ENCODE measurements at regions not wholly inside any gene's neighbourhood (a gene's known extent, or its start where the extent isn't known, plus 50 kb on each side); places are given as distances from the start of the nearest gene placed in this dataset.
"Not testable (repeated sequence)": the region's sequence is repeated elsewhere in the genome, so short reads cannot be mapped to it uniquely, and the experiment has no call there.

DNA sequence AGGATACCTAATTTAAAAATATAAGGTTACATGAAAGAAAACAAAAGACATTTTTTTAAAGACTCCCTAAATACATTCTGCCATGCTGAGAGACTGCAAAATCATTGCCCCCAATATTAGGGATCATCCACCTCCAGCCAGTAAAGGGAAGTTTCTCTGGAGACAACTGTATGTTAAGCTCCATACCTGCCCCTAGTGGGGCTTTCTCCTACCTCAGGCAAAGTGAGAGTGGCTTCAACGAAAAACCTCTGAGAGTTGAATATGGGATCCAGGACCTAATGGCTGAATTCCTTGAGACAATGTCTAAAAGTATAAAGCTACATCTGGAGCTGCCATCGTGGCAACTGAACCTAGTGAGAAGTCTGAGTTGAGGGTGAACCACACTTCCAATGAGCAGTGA is 248.1 kb upstream of the FIGN start:
- H3K4me1 ChIP-seq, result no peaks in the 10 kb centered on the region
- no peaks in the 10 kb centered on the region for H3K27me3 ChIP-seq
- no peaks in the 10 kb centered on the region for H3K36me3 ChIP-seq
- no peak overlapping the region for H3K4me3 ChIP-seq
- no peaks in the 10 kb centered on the region for H3K9me3 ChIP-seq (replicated peaks)
- DNase-seq, result no peak
- H3K27ac ChIP-seq, result no peak overlapping the region

- no peaks in the 10 kb centered on the region for H3K36me3 ChIP-seq
- no peak overlapping the region for H3K27ac ChIP-seq
- H3K4me1 ChIP-seq, result no peaks in the 10 kb centered on the region
- H3K27me3 ChIP-seq, result no peaks in the 10 kb centered on the region
- DNase-seq, result no peak
- no peaks in the 10 kb centered on the region for H3K9me3 ChIP-seq (replicated peaks)
- no peak overlapping the region for H3K4me3 ChIP-seq
These were observed 247.1 kb upstream of the FIGN start for GRCh38 chr2:163982938-163983337.

DNA sequence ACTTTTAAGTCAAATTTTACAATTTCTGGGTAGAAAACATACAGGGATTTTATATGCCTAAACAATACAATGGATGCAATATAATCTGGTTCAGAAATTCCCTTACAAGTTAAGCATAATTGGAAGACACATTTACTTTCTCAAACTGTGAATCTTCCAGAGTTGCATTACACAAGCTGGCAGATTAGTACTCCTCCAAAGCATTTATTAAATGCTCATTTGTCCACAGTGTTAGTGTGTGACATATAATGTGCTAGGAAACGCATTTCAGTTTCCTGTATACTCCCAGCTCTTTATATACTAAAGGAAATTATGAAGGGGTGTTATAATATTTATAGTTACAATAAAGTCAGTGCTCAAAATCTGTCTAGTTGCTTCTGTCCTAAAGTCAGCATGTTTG is 239.0 kb upstream of the FIGN start:
- no peak overlapping the region for H3K27ac ChIP-seq
- no peak overlapping the region for H3K4me3 ChIP-seq
- H3K27me3 ChIP-seq, result no peaks in the 10 kb centered on the region
- H3K36me3 ChIP-seq, result no peaks in the 10 kb centered on the region
- no peaks in the 10 kb centered on the region for H3K4me1 ChIP-seq
- H3K9me3 ChIP-seq (replicated peaks), result no peaks in the 10 kb centered on the region
- no peak for DNase-seq

GRCh38 chr2:163970058-163970813 is 234.4 kb upstream of the FIGN start:
- H3K27me3 ChIP-seq, result no peaks in the 10 kb centered on the region
- H3K27ac ChIP-seq, result no peak overlapping the region
- no peaks in the 10 kb centered on the region for H3K9me3 ChIP-seq (replicated peaks)

DNA sequence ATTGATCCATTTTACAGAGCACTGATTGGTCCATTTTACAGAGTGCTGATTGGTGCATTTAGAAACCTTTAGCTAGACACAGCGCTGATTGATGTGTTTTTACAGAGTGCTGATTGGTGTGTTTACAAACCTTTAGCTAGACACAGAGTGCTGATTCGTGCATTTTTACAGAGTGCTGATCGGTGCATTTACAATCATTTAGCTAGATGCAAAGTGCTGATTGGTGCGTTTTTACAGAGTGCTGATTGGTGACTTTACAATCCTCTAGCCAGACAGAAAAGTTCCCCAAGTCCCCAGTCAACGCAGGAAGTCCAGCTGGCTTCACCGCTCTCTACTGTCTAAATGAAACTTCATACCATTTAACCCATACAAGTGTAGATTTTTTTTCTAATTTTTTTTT is 228.5 kb upstream of the FIGN start:
- H3K9me3 ChIP-seq (replicated peaks); H3K27me3 ChIP-seq; H3K27ac ChIP-seq; DNase-seq; H3K4me3 ChIP-seq; H3K36me3 ChIP-seq; H3K4me1 ChIP-seq: not testable (repeated sequence)

More at GRCh38 chr2:163970058-163970813, 234.4 kb upstream of the FIGN start:
- Histone ChIP-seq H3K4me1 (no peaks in the 10 kb centered on the region), H3K4me3 (no peak overlapping the region), H3K36me3 (no peaks in the 10 kb centered on the region)
- no peak for DNase-seq

DNA sequence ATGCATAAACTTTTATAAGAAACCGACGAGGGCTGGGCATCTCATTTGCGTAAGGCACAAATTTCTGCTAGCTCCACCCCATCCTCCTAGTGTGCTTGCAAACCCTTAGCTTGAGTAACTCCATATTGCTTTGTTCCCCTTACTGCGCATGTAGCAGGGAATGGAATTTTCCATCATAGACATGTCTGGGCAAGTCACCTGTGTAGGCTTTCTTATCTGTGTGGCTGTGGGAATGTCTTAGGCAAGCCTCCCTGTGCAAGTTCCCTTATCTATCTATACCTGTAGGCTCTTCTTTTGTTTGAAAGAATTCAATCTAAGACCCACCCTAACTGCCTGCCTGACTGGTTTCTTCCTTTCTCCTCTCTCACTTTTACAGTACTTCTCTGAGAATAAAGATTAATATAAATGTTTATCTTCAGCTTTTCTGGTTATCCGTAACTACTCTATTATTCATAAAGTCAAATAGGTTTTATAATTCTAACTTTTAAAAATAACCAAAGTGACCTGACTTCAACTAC is 217.6 kb upstream of the FIGN start:
- no peaks in the 10 kb centered on the region for H3K27me3 ChIP-seq
- H3K27ac ChIP-seq, result no peak overlapping the region
- no peaks in the 10 kb centered on the region for H3K4me1 ChIP-seq
- DNase-seq, result no peak
- no peaks in the 10 kb centered on the region for H3K36me3 ChIP-seq
- H3K9me3 ChIP-seq (replicated peaks), result no peaks in the 10 kb centered on the region
- no peak overlapping the region for H3K4me3 ChIP-seq

- Histone ChIP-seq H3K4me1 (no peaks in the 10 kb centered on the region), H3K27ac (no peak overlapping the region), H3K4me3 (no peak overlapping the region), H3K27me3 (no peaks in the 10 kb centered on the region), H3K9me3 (replicated peaks) (no peaks in the 10 kb centered on the region), H3K36me3 (no peaks in the 10 kb centered on the region)
- DNase-seq, result no peak
These were observed 215.5 kb upstream of the FIGN start for GRCh38 chr2:163951312-163951711.

DNA sequence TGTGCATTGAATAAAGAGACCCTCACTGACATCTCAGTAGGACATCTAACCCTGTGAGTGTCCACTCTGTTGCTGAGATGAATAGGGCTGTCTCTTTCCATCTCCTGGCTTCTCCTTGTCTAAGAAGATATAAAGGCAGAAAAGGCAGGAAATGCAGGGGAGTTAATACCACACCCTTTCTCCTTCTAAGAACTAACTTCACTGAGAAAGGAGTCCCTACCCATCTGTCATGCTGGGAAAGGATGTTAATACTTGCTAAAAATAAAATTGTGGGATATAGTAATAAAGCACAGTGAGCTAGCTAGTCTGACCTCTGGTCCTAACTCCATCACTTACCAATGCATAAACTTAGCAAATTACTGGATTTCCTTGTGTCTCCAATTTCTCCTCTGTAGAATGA is 213.9 kb upstream of the FIGN start:
- Histone ChIP-seq H3K36me3 (no peaks in the 10 kb centered on the region), H3K27ac (no peak overlapping the region), H3K9me3 (replicated peaks) (no peaks in the 10 kb centered on the region), H3K27me3 (no peaks in the 10 kb centered on the region), H3K4me3 (no peak overlapping the region), H3K4me1 (no peaks in the 10 kb centered on the region)
- no peak for DNase-seq

DNA sequence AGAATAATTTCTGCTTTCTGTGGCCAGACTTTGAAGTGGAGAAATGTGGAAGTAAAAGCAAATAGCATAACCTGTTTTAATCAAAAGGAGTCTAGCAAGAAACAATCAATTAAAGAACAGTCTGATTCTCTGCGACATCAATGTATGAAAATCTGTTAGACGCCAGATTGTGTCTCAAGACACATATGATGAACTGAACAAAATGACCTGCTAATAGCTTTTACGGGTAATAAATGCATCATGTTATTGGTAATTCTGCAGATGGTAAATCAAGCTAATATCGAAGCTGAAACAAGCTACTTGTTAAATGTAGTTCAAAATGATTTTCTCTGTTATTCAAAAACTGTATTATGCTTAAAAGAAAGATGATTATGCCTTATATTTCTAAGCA is 208.5 kb upstream of the FIGN start:
- H3K27me3 ChIP-seq, result no peaks in the 10 kb centered on the region
- no peak overlapping the region for H3K4me3 ChIP-seq
- no peaks in the 10 kb centered on the region for H3K36me3 ChIP-seq
- no peaks in the 10 kb centered on the region for H3K9me3 ChIP-seq (replicated peaks)
- H3K4me1 ChIP-seq, result no peaks in the 10 kb centered on the region
- H3K27ac ChIP-seq, result no peak overlapping the region
- DNase-seq, result no peak

DNA sequence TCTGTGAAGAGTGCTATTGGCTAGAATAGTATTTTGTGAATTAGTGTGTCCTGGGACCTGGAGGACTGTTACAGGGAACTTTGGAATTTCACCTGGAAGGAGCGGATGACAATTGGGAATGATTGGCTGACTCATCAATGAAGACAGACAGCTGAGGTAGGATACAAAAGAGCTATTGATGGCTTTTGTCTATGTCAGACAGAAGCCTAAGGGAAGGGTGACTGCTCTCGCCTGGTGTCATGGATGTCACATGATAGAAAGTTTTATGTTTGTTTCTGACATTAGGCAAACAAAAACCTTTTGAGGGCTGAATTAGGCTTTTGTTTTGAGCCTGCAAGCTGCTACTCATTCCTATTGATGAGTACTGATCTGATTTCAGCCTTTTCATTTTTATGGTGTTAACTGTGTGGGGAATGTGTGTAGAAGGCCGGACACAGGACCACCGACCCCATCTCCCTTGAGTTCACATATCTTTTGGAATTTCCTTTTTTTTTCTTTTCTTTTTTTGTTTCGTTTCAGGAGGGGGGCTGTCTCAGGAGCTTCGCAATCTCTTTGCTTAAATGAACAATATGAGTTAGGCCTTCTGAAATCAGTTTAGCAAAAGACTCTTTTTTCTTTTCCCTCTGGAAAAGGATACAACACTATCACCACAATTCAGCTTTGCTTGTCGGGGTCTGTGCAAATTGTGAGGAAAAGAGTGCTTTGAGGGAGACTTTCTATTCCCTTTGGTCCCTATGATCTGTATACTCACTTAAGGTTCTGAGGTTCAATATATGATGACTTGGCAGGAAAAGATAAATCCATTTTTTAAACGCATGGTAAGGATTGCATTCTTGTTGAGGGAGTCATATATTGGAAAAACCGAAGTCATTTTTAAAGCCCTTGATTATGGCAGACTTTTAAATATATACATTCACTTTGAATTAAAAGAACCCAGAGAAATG is 207.9 kb upstream of the FIGN start:
- Histone ChIP-seq H3K36me3 (no peaks in the 10 kb centered on the region), H3K4me1 (no peaks in the 10 kb centered on the region), H3K27me3 (no peaks in the 10 kb centered on the region), H3K9me3 (replicated peaks) (no peaks in the 10 kb centered on the region), H3K4me3 (no peak overlapping the region), H3K27ac (no peak overlapping the region)
- no peak for DNase-seq

DNA sequence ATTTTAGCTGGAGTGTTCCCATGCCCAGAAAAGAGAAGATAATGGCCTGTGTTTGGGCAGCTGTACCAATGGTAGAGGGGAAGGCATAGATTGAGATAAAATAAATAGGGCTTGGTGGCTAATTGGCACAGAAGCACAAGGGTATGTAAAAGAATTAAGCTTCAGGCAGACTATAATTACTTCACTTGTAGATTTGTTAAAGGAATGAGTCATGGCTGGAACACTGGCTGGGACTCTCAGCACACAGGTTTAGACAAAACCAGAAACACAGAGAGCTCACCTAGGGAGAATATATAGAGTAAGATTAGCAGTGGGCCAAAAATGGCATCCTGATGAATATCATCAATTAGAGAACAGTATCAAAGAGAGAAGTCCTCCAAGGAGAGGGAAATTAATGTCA is 198.3 kb upstream of the FIGN start:
- H3K4me3 ChIP-seq, result no peak overlapping the region
- H3K27ac ChIP-seq, result no peak overlapping the region
- H3K4me1 ChIP-seq, result no peaks in the 10 kb centered on the region
- DNase-seq, result no peak
- no peaks in the 10 kb centered on the region for H3K27me3 ChIP-seq
- no peaks in the 10 kb centered on the region for H3K36me3 ChIP-seq
- H3K9me3 ChIP-seq (replicated peaks), result no peaks in the 10 kb centered on the region

- H3K4me3 ChIP-seq, result no peak overlapping the region
- no peaks in the 10 kb centered on the region for H3K4me1 ChIP-seq
- no peak overlapping the region for H3K27ac ChIP-seq
- H3K36me3 ChIP-seq, result no peaks in the 10 kb centered on the region
- no peaks in the 10 kb centered on the region for H3K27me3 ChIP-seq
- DNase-seq, result no peak
- H3K9me3 ChIP-seq (replicated peaks), result no peaks in the 10 kb centered on the region
These were observed 183.9 kb upstream of the FIGN start for GRCh38 chr2:163919717-163920116.

GRCh38 chr2:163914486-163914885 is 178.7 kb upstream of the FIGN start:
- not testable (repeated sequence) for H3K4me3 ChIP-seq; DNase-seq; H3K27ac ChIP-seq; H3K4me1 ChIP-seq; H3K27me3 ChIP-seq; H3K36me3 ChIP-seq; H3K9me3 ChIP-seq (replicated peaks)

GRCh38 chr2:163913532-163913944 is 177.7 kb upstream of the FIGN start:
- not testable (repeated sequence) for H3K4me3 ChIP-seq; H3K27me3 ChIP-seq; H3K4me1 ChIP-seq; DNase-seq; H3K9me3 ChIP-seq (replicated peaks); H3K36me3 ChIP-seq; H3K27ac ChIP-seq

DNA sequence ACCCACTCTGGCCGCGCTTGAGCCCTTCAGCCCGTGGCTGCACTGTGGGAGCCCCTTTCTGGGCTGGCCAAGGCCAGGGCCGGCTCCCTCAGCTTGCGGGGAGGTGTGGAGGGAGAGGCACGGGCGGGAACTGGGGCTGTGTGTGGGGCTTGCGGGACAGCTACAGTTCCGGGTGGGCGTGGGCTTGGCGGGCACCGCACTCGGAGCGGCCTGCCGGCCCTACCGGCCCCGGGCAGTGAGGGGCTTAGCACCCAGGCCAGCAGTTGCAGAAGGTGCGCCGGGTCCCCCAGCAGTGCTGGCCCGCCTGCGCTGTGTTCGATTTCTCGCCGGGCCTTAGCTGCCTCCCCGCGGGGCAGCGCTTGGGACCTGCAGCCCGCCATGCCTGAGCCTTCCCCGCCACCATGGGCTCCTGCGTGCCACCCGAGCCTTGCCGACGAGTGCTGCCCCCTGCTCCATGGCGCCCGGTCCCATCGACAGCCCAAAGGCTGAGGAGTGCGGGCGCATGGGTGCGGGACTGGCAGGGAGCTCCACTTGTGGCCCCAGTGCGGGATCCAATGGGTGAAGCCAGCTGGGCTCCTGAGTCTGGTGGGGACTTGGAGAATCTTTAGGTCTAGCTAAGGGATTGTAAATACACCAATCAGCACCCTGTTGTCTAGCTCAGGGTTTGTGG is 173.7 kb upstream of the FIGN start:
- Histone ChIP-seq H3K27ac (no peak overlapping the region), H3K4me1 (no peaks in the 10 kb centered on the region), H3K4me3 (no peak overlapping the region), H3K36me3 (no peaks in the 10 kb centered on the region), H3K9me3 (replicated peaks) (no peaks in the 10 kb centered on the region), H3K27me3 (no peaks in the 10 kb centered on the region)
- no peak for DNase-seq

Data from SJCRH30 (cell line).